ENCODE measurements at regions not wholly inside any gene's neighbourhood (a gene's known extent, or its start where the extent isn't known, plus 50 kb on each side); places are given as distances from the start of the nearest gene placed in this dataset.

DNA sequence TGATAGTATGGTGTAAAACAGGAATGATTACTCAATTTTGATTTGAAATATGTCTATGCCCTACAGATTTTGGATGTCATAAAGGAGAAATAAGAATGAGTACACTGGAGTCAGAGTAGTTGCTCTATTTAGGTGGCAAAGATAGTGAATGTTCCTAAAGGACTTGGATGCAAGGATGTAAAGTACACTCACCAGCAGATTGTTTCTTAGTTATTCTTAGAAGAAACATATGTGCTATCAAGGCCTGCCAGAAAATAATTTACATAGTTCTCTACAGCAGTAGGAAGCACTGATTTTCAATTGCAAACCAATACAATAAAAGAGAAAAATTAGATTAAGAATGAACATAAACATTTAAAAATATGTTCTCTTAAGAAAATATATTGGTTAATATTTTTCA lies 259.4 kb downstream of the PPP1R3A start:
- no peak overlapping the region for H3K4me3 ChIP-seq (ENCODE audit: control insufficient read depth, low read depth, low read length)
- TF ChIP-seq CTCF (IDR thresholded peaks at IDR 0.05; ENCODE audit: control insufficient read depth, insufficient read depth, low read depth, low read length, missing control alignments) = no peak
- no peak for DNase-seq (ENCODE audit: low read depth)

- no peak for TF ChIP-seq CTCF (IDR thresholded peaks at IDR 0.05; ENCODE audit: control insufficient read depth, insufficient read depth, low read depth, low read length, missing control alignments)
- H3K4me3 ChIP-seq (ENCODE audit: control insufficient read depth, low read depth, low read length) = no peak overlapping the region
- no peak for DNase-seq (ENCODE audit: low read depth)
Measured at GRCh38 chr7:113657603-113658002, 261.2 kb downstream of the PPP1R3A start.

DNA sequence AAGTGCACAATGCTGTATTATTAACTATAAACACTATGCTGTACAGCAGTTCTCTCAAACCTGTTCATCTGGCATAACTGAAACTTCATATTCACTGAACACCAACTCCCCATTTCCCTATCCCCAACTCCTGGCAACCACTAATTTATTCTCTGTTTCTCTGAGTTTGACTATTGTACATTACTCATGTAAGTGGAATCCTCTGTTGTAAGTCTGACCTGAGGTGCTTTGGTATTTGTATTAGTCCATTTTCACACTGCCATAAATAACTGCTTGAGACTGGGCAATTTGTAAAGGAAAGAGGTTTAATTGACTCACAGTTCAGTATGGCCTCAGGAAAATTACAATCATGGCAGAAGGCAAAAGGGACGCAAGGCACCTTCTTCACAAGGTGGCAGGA lies 266.3 kb downstream of the PPP1R3A start:
- no peak for DNase-seq (ENCODE audit: low read depth)
- TF ChIP-seq CTCF (IDR thresholded peaks at IDR 0.05; ENCODE audit: control insufficient read depth, insufficient read depth, low read depth, low read length, missing control alignments) = no peak
- no peak overlapping the region for H3K4me3 ChIP-seq (ENCODE audit: control insufficient read depth, low read depth, low read length)

GRCh38 chr7:113649556-113649955 lies 269.3 kb downstream of the PPP1R3A start:
- H3K4me3 ChIP-seq (ENCODE audit: control insufficient read depth, low read depth, low read length) = no peak overlapping the region
- TF ChIP-seq CTCF (IDR thresholded peaks at IDR 0.05; ENCODE audit: control insufficient read depth, insufficient read depth, low read depth, low read length, missing control alignments) = no peak
- DNase-seq (ENCODE audit: low read depth) = no peak

GRCh38 chr7:113639221-113639620 lies 279.6 kb downstream of the PPP1R3A start:
- no peak for TF ChIP-seq CTCF (IDR thresholded peaks at IDR 0.05; ENCODE audit: control insufficient read depth, insufficient read depth, low read depth, low read length, missing control alignments)
- no peak for DNase-seq (ENCODE audit: low read depth)
- no peak overlapping the region for H3K4me3 ChIP-seq (ENCODE audit: control insufficient read depth, low read depth, low read length)

DNA sequence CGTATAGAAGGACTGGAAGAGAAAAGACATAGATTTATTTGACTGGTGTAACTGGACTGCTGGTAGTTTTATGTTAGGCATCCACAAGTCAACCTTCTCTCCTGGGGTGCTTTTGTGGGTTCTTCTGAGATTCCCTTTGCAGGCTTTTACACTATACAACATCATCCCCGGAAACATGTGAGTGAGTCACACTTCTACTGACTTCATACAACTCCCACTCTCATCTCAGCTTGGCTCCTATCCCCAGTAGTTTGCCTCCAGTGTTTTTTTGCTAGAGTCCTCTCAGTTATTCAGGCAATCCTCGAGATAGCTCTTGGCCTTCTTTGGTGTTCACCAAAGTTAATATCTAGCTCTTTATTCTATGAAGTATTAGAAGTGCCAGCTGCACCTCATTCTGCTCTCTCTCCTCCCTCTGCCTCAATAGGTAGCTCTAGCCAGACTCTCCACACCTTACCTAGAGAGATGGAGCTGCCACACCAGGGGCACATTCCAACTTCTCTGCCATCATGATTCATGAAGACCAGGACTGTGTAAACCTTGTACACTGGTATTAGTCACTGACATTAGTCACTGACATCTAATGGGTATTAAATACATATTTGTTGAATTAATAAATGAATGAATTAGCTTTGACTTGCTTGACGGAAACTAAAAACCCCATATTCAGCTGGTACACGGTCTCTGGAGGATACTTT lies 281.9 kb downstream of the PPP1R3A start:
- no peak overlapping the region for H3K4me3 ChIP-seq (ENCODE audit: control insufficient read depth, low read depth, low read length)
- DNase-seq (ENCODE audit: low read depth) = no peak
- no peak for TF ChIP-seq CTCF (IDR thresholded peaks at IDR 0.05; ENCODE audit: control insufficient read depth, insufficient read depth, low read depth, low read length, missing control alignments)
